PC-9 (cell line): ENCODE measurements at regions not wholly inside any gene's neighbourhood (a gene's known extent, or its start where the extent isn't known, plus 50 kb on each side); places are given as distances from the start of the nearest gene placed in this dataset.

Experiments used
- EZH2 ChIP-seq: fragments of 200-600 bp; sonication (generic); IDR thresholded peaks from 2 replicates; pipeline ENCODE4 v1.8.0; 2017; ENCODE audit warnings: antibody characterized with exemption, low read depth
- TF ChIP-seq, protein P1 (sequence below): fragments of 200-600 bp; sonication (generic); conservative IDR thresholded peaks from 2 replicates; pipeline ENCODE4 v1.6.1; 2017; ENCODE audit warnings: mixed run types, antibody characterized with exemption, mild to moderate bottlenecking, moderate library complexity

- TF ChIP-seq, protein P1, sequence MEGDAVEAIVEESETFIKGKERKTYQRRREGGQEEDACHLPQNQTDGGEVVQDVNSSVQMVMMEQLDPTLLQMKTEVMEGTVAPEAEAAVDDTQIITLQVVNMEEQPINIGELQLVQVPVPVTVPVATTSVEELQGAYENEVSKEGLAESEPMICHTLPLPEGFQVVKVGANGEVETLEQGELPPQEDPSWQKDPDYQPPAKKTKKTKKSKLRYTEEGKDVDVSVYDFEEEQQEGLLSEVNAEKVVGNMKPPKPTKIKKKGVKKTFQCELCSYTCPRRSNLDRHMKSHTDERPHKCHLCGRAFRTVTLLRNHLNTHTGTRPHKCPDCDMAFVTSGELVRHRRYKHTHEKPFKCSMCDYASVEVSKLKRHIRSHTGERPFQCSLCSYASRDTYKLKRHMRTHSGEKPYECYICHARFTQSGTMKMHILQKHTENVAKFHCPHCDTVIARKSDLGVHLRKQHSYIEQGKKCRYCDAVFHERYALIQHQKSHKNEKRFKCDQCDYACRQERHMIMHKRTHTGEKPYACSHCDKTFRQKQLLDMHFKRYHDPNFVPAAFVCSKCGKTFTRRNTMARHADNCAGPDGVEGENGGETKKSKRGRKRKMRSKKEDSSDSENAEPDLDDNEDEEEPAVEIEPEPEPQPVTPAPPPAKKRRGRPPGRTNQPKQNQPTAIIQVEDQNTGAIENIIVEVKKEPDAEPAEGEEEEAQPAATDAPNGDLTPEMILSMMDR = no peak
- TF ChIP-seq EZH2 = no peak
These were observed 68.9 kb upstream of the TLE3 start for GRCh38 chr15:70166506-70167087.
